Caco-2 (cell line): ENCODE measurements at regions not wholly inside any gene's neighbourhood (a gene's known extent, or its start where the extent isn't known, plus 50 kb on each side); places are given as distances from the start of the nearest gene placed in this dataset.

Source experiments
- BruUV-seq: library from RNA; stranded (reverse); fragments of 400-500 nt; replicated peaks from 2 replicates; lab custom pipeline; 2021; lab: Mats Ljungman, UMichigan
- CTCF ChIA-PET: fragments of 300-600 bp; sonication (Branson Sonifier 250); formaldehyde crosslinking; loops from one replicate; lab custom pipeline; 2022; ENCODE audit warnings: antibody characterized with exemption; lab: Charles Lee
- POLR2A ChIA-PET: fragments of 300-600 bp; sonication (Branson Sonifier 250); formaldehyde crosslinking; loops from one replicate; lab custom pipeline; 2022; ENCODE audit warnings: antibody characterized with exemption; lab: Charles Lee
- DNase-seq, 2 experiments: peaks; one replicate each; pipeline versions ENCODE4 v3.0.0 to v3.0.0-alpha.2; 2020 to 2022
- H3K27me3 ChIP-seq: replicated peaks from 2 replicates; pipeline ENCODE4 v1.6.0; 2011; ENCODE audit warnings: low read length; ENCODE audit not compliant: control insufficient read depth, insufficient read depth
- H3K36me3 ChIP-seq: 2 replicates; pipeline ENCODE4 v1.5.1; 2011; ENCODE audit warnings: low read length; ENCODE audit not compliant: control insufficient read depth, insufficient read depth
- H3K4me1 ChIP-seq: fragments of 250-450 bp; sonication (Bioruptor Pico); 2 replicates; pipeline ENCODE4 v1.5.1; 2020; ENCODE audit warnings: mild to moderate bottlenecking
- H3K4me3 ChIP-seq: 2 replicates; pipeline ENCODE4 v1.5.1; 2011; ENCODE audit warnings: low read depth, mild to moderate bottlenecking, control low read depth, low read length
- H3K9me3 ChIP-seq: fragments of 250-450 bp; sonication (Bioruptor Pico); 2 replicates; pipeline ENCODE4 v1.5.1; 2020; ENCODE audit warnings: mild to moderate bottlenecking, moderate library complexity
- H3K27ac Mint-ChIP-seq: one replicate; pipeline ENCODE4 v1.8.0; 2022; ENCODE audit warnings: mixed read lengths; ENCODE audit not compliant: unreplicated experiment
- H3K27me3 Mint-ChIP-seq: one replicate; pipeline ENCODE4 v1.8.0; 2022; ENCODE audit warnings: mixed read lengths; ENCODE audit not compliant: insufficient read depth, unreplicated experiment
- H3K36me3 Mint-ChIP-seq: one replicate; pipeline ENCODE4 v1.8.0; 2022; ENCODE audit warnings: mild to moderate bottlenecking, mixed read lengths; ENCODE audit not compliant: insufficient read depth, unreplicated experiment
- H3K4me1 Mint-ChIP-seq: one replicate; pipeline ENCODE4 v1.8.0; 2022; ENCODE audit warnings: low read depth, mixed read lengths; ENCODE audit not compliant: unreplicated experiment
- H3K4me3 Mint-ChIP-seq: one replicate; pipeline ENCODE4 v1.8.0; 2022; ENCODE audit warnings: mild to moderate bottlenecking, moderate library complexity, mixed read lengths; ENCODE audit not compliant: unreplicated experiment
- H3K9me3 Mint-ChIP-seq: one replicate; pipeline ENCODE4 v1.8.0; 2022; ENCODE audit warnings: mixed read lengths; ENCODE audit not compliant: unreplicated experiment
- CTCF ChIP-seq, 2 experiments: fragments of 200-600 bp in 1 of 2; IDR thresholded peaks; 1 replicate in 1 of 2; 2 replicates in 1 of 2; pipeline versions ENCODE4 v1.5.1 to v1.8.0; 2011 to 2022; ENCODE audit warnings: antibody characterized with exemption in 1 of 2, control low read depth in 1 of 2, inconsistent platforms in 1 of 2, low read depth in 1 of 2, low read length in 1 of 2, mild to moderate bottlenecking in 1 of 2, moderate library complexity in 1 of 2; ENCODE audit not compliant: insufficient read depth in 1 of 2, severe bottlenecking in 1 of 2, unreplicated experiment in 1 of 2
- intact Hi-C: fragments of 100-400 bp; cut with micrococcal nuclease; formaldehyde crosslinking; loops from one replicate; pipeline ENCODE4 v1.10.0; 2022; ENCODE audit not compliant: unreplicated experiment

DNA sequence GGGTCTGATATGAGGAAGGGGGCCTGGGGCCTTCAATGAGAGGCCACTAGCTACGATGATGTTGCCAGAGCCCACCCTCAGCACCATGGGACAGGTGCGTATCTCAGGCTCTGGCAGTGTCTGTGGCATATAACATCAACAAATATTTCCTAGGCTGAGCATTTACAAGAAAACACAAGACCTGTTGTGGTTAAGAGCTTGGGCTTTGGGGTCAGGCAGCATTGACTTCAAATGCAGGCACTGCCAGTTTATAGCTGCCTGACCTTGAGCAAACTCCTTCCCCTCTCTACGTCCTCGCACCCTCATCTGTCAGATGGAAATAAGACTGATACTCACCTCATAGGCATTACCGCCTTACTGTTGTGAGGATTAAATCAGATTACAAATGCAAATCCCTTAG lies 156.0 kb downstream of the KATNAL1 start:
- no peaks in the 10 kb centered on the region for H3K4me1 ChIP-seq
- Mint-ChIP-seq H3K36me3 (no peaks in the 10 kb centered on the region), H3K27ac (no peak overlapping the region), H3K9me3 (no peaks in the 10 kb centered on the region), H3K4me3 (no peak overlapping the region), H3K27me3 (peaks cover 3% of the 10 kb centered on the region), H3K4me1 (no peaks in the 10 kb centered on the region)
- ChIA-PET POLR2A (no interaction called here), CTCF (no interaction called here)
- no peaks in the 10 kb centered on the region for H3K27me3 ChIP-seq
- no peak for TF ChIP-seq CTCF (IDR thresholded peaks at IDR 0.05; ENCODE audit: insufficient read depth in 1 of 2, low read depth in 1 of 2, low read length in 1 of 2, severe bottlenecking in 1 of 2, unreplicated experiment in 1 of 2)
- intact Hi-C loops = no loop called here
- no peaks in the 10 kb centered on the region for H3K9me3 ChIP-seq
- no peak for DNase-seq
- no peak overlapping the region for H3K4me3 ChIP-seq
- BruUV-seq = no TSS peak
- H3K36me3 ChIP-seq = no peaks in the 10 kb centered on the region

DNA sequence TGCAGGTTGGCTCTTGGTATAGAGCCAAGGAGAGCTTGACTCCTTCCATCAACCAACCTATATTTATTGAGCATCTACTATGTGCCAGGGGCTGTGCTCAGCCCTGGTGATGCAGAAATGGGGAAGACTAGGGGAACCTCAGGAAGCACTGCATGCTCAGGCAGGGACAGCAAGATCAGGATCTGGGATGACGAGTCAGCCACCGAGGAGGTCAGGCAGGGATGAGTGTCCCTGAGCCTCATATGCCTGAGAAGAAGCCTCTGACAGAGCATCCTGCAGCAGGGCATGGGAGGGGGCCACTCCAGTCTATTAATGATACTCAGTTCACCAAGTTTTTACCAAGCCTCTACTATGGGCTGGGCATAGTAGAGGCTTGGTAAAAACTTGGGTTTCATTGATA lies 158.1 kb downstream of the KATNAL1 start:
- no peak overlapping the region for H3K4me3 ChIP-seq
- no peak for TF ChIP-seq CTCF (IDR thresholded peaks at IDR 0.05; ENCODE audit: insufficient read depth in 1 of 2, low read depth in 1 of 2, low read length in 1 of 2, severe bottlenecking in 1 of 2, unreplicated experiment in 1 of 2)
- H3K4me1 ChIP-seq = no peaks in the 10 kb centered on the region
- intact Hi-C loops = no loop called here
- ChIA-PET POLR2A (no interaction called here), CTCF (no interaction called here)
- DNase-seq = no peak
- no peaks in the 10 kb centered on the region for H3K4me1 Mint-ChIP-seq
- peaks cover 3% of the 10 kb centered on the region for H3K27me3 Mint-ChIP-seq
- no peaks in the 10 kb centered on the region for H3K36me3 Mint-ChIP-seq
- H3K36me3 ChIP-seq = no peaks in the 10 kb centered on the region
- H3K27me3 ChIP-seq = no peaks in the 10 kb centered on the region
- no peaks in the 10 kb centered on the region for H3K9me3 ChIP-seq
- H3K4me3 Mint-ChIP-seq = no peak overlapping the region
- H3K27ac Mint-ChIP-seq = no peak overlapping the region
- no TSS peak for BruUV-seq
- H3K9me3 Mint-ChIP-seq = no peaks in the 10 kb centered on the region

- TF ChIP-seq CTCF (IDR thresholded peaks at IDR 0.05; ENCODE audit: insufficient read depth in 1 of 2, low read depth in 1 of 2, low read length in 1 of 2, severe bottlenecking in 1 of 2, unreplicated experiment in 1 of 2) = no peak
- Mint-ChIP-seq H3K36me3 (no peaks in the 10 kb centered on the region), H3K4me1 (peaks cover 1% of the 10 kb centered on the region), H3K27ac (no peak overlapping the region), H3K9me3 (no peaks in the 10 kb centered on the region), H3K4me3 (no peak overlapping the region), H3K27me3 (peaks cover 3% of the 10 kb centered on the region)
- Histone ChIP-seq H3K4me3 (no peak overlapping the region), H3K27me3 (no peaks in the 10 kb centered on the region), H3K9me3 (no peaks in the 10 kb centered on the region), H3K36me3 (no peaks in the 10 kb centered on the region), H3K4me1 (no peaks in the 10 kb centered on the region)
- intact Hi-C loops = no loop called here
- POLR2A ChIA-PET = no interaction called here
- CTCF ChIA-PET = no interaction called here
- BruUV-seq = no TSS peak
- no peak for DNase-seq
Observed at GRCh38 chr13:30148786-30149185, 158.6 kb downstream of the KATNAL1 start.
